SW 1271 (cell line): ENCODE measurements at regions not wholly inside any gene's neighbourhood (a gene's known extent, or its start where the extent isn't known, plus 50 kb on each side); places are given as distances from the start of the nearest gene placed in this dataset.

ENCODE experiments used
- DNase-seq, 2 experiments: peaks; one replicate each; lab custom pipeline; 2025; lab: John Stamatoyannopoulos, UW

DNA sequence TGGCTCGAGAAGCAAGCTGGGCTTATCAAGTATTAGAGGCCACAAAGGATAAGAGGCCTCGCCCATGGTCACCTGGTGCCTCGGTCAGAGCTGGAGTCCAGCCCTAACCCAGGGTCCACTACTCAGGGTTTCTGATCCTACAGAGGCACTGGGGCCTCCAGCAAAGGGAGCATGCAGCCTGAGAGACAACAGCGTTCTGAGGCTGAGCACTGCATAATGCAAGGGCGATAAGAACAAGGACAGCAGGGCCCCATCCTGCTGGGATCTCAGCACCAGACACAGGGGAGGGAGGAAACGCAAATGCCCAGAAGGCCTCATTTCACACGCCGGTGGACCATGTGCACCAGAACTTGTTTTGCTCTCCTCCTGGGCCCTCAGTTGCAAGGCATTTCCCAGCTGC lies 63.0 kb downstream of the C5orf15 start:
- no peak for DNase-seq

DNA sequence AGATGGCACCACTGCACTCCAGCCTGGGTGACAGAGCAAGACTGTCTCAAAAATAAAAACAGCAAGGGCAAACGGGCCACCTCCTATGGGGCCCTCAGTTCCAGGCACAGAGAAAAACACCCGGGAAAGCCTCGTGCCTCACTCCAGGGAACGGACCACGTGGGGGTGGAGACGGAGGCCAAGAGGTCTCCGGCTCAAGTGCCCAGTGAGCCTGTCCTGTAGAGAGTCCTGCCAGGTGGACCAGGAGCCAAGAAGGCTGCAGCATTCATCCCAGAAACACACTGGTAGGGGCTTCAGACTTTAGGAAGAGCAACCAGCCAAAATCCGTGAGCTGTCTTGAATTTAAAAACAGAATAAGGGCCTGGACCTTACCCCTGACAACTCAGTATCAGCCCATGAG lies 63.8 kb downstream of the C5orf15 start:
- no peak for DNase-seq

DNA sequence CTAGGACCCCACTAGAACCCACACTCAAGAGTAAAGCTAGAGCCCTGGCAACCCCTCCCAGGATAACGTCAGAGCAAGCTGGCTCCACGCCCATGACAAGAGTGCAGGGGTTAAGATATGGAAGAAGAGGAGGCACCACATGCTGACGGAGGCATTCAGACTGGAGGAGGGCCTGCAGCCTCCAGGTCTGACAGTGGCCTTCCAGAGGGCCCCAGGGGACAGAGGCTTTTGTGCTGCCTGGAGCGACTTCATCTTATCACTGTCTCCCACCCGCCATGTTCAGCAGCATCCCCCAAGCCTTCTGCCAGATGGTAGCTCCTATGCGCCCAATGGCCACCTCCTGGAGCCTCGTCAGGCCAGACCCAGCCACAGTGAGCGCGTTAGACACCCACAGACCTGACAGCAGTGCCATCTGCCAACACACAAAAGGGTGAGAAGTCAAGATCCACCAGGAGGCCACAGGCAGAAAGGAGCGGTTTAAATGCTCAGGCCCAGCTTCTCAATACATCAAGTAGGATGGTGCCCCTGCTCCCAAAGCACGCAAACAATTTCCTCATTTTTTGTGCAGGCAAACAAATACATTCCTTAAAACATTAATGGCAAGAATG lies 65.8 kb downstream of the C5orf15 start:
- no peak for DNase-seq

DNA sequence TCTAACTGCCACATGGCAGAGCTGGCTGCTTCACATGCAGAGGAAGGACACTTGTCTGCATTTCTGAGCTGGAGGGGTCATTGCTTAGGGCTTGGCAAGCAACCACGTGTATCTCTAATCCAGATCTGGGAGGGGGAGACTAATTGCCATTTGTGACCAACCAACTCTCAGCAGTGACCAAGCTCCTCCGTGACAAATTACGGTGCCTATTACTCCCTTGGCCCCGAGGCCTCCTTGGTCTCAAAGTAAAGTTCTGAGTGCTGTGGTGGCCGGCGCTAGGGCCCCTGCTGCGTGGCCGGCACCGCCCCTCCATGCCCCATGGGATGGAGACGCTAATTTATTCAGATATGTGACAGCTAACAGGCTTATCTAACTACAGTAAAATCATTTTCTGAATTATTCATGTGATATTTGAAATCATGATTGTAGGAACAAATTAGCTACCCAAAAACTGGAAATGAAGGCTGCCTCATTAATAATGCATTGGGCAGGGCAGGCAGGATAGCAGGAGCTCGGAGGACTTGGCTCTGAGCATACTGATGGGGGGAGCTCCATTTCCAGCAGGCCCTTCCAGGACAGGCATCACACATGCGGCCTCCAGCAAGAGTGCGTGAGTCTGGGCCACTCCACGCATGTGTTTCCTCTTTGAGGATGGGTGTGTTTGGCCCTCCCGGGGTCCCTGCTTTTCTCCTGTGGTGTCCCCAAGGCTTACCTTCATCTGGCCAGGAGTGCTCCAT lies 67.7 kb downstream of the C5orf15 start:
- no peak for DNase-seq

DNA sequence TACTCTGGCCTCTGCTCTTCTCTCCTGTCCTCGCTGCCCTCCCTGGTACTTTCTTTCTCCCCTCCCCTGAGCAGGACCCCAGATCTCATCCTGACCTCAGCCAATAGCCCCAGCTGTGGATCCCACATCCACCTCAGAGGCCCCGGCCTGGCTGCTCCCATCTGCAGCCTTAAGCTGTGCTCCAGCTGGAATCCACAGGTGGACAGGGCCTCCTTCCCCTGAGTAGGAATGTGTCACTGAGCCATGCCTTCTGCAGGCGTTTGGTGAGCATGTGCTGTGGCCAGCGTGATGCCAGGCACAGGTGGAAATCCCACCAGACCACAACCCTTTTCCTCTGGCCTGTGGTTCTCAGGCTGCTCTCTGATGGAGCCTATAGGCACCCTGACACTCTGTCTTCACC lies 68.9 kb downstream of the C5orf15 start:
- no peak for DNase-seq

DNA sequence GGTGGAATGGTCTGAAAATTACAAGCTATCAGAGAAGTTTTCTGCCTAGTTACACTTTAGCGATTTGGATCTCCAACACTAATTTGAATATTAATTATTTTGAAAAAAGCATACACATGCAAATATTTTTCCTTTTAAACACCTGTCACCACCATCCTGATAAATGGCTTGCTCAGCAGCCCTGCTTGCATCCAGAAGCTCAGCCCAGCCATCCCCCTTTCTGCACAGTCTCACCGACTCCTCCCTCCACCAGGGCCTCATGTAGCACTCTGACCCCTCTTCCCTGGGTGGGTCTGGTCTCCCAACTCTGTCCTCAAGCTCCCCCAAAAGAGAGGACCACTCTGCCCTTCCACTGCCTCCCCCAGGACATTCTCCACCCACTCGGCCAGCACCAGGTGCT lies 70.0 kb downstream of the C5orf15 start:
- DNase-seq, result no peak

DNA sequence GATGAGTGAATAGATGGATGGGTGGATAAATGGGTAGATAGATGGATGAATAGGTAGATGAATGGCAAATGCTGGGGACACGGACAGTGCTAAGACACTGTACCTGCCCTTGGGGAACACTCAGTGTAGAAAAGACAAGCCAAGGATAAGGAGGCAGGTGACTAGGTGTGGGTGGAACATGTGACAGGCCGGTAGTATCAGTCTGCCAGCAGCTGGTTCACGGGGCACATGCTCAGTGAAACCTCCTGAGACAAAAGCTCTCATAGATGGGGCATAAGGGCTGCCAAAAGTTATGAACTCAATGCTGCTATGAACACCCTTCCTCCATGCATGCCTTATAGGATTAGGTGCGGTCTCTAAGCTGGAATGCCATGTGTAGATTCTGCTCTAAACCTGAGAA lies 71.0 kb downstream of the C5orf15 start:
- DNase-seq, result no peak

DNA sequence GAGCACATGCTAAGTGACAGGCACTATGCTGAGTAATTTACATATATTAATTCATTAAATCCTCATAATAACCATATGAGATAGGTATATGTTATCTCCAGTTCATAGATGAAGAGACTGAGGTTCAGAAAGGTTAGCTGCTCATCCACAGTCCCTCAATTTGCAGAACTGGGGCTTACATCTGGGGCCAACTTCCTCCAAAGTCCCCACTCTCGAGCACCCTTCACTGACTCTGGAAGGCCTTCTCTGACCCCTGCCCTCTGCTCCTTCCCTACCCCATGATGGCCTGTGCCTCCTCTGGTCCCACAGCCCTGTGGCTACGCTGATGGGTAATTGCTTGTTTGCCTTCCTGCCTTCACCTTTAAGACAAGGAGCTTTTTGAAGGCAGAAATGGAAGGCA lies 71.6 kb downstream of the C5orf15 start:
- no peak for DNase-seq

DNA sequence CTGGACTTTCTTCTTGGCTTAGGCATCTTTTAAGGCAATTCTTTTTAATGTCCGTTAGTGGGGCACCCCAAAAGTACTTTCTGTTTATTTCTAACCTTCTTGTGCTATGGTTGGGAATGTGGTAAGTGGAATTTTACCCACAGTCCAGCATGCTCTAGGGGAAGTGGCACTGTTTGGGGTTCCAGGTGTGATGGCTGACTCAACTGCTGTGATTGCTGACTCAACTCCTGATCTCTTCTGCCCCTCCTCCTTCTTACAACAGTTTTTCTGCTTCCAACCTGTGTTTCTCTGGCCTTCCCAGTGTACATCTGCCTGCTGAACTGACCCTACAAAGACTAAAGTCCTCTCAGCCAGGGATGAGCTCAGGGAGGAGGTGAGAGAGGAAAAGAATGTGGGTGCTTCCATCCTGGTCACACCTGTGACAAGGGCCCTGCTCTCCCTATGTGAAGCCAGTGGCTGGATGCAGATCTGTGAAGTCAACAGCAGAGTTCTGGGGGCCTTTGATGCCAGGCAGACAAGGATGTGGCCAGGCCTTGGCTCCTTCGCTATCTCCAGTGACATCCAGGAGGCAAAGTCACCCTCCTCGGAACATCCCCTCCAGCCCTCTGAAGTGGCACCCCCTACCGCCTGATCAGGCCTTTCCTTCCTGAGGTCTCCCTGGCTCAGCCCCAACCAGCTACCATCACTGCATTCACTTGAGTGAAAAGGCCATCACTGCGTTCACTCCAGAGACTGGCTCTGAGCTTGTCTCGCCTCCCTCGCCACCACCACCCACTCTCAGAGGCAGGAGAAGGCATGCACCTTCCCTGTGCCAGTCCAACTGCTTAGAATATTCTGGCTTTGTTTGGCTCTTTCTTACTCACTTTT lies 72.2 kb downstream of the C5orf15 start:
- DNase-seq, result no peak

DNA sequence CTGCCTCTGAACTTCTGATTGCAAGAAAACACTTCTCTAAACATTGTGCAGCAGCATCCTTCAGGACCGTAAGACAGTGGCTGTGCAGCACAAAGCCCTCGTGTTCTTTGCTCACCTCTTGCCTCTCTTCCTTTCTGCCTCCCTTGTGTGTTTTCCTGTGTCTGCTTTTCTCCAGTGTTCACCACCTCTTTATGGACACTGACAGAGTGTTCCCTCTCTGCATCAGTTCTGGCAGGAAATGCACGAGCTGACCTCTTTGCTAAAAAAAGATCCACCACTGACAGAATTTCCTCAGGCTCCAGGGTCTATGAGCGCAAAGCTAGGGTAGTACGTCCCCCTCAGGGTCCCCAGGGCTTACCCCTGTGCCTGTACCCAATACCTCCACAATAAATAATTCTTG lies 74.3 kb downstream of the C5orf15 start:
- no peak for DNase-seq

DNA sequence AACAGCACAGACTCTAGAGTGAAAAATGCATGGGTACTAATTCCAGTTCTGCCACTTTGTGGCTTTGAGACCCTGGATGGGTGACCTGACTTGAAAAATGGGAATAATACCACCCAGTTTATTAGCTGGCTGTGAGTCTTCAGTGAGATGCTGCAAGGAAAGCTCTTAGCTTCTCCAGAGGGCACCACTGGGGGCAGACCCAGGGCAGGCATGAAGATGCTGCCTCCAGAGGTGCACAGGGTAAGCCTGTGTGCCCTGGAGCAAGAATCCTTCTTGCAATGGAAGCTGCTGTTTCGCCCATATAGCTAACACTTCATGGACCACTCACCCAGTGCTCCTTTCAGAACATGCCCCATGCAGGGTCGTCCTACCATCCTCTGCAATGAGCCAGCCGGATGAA lies 75.7 kb downstream of the C5orf15 start:
- DNase-seq, result no peak

DNA sequence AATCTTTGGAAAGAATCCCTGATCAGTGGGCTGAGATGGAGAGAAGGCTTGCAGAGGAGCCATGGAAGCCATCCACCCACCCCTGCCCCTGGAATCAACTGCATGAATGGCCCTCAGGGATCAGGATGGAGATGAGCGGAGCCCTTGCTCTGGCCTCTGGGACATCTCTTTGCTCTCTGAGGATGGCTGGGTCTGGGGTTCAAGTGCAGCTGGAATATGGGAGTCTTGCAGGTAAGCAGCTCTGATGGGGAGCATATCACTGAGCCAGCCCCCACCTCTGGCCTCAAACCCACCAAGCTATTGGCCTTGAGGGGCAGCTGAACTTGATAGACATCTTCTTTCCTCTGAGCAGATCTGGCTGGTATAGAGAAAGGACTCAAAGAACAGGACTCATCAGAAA lies 76.1 kb downstream of the C5orf15 start:
- DNase-seq, result no peak

DNA sequence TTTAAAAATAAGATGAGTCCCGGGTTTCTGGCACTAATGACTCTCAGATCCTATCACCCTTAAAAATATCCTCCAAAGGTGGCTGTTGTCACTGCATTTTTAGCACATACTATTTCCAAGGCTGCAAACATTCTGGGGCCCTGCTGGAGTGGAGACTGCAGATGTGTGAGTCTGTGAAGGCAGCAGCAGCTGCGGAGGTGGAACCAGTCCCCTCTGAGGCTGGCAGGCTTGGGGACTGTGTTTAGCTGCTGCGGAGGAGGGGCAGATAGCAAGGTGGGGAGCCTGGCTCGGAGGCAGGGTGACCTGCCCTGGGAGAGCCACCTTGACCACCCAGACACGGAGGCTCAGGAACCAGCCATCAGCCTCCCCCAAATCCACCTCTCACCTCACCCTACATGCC lies 77.0 kb downstream of the C5orf15 start:
- no peak for DNase-seq

DNA sequence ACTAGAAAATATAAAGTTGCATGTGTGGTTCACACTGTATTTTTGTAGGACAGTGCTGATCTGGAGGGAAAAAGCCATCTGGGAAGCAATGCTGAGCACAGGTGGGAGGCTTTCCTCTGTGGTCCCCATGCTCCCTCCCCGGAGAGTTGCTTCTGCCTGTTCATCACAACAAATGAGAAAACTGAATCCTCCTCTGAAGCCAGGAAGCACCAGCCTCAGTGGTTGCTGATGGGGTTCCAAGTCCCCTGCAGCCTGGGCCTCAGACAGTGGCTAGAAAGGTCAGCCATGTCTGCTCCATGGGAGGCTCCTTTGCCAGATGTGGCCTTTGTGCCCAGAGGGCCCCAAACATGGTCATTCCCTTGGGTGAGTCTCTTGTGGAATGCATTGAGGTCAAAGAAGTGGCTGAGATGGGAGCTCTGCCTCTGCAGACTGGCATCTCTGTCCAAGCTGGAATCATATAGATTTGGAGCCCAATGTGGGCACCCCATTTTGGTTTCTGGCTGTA lies 77.6 kb downstream of the C5orf15 start:
- DNase-seq, result no peak

DNA sequence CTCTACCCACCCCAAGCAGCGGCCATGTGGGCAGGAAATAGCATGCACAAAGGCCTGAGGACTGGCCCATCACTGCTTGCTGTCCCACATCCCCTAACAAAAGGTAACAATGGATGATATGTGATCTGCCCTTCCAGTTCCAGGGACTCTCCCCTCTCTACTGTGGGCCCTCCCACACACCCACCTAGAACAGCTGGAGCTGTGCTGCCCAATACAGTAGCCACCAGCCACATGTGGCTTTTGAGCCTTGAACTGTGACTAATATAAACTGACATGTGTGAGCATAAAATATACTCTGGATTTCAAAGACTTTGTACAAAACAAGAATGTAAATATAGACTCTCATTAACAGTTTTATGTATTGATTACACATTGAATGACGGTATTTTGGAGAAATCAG lies 78.1 kb downstream of the C5orf15 start:
- no peak for DNase-seq

DNA sequence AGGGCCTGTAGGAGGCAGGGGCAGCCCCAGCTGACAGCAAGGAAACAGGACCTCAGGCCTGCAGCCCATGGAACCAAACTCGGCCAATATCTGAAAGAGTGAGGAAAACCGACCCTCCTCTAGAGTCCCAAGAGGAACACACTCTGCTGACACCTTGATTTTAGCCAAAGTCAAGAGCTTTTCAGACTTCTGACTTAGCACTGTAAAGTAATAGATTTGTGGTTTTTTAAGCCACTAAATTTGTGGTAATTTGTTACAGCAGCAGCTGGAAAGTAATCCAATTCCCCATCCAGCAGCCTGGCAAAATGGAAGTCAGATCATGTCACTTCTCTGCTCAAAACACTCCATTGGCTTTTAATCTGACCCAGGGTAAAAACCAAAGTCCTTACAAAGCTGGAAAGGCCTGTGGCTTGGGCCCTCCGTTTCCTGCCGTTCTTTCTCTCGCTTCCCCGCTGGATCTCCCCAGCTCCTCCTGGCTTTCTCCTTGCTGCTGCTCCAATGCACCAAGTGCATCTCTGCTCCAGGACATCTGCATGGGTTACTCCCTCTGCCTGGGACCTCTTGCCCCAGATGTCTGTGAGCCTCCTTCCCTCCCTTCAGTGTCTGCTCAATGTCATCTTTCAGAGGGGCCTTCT lies 79.0 kb downstream of the C5orf15 start:
- DNase-seq, result no peak

DNA sequence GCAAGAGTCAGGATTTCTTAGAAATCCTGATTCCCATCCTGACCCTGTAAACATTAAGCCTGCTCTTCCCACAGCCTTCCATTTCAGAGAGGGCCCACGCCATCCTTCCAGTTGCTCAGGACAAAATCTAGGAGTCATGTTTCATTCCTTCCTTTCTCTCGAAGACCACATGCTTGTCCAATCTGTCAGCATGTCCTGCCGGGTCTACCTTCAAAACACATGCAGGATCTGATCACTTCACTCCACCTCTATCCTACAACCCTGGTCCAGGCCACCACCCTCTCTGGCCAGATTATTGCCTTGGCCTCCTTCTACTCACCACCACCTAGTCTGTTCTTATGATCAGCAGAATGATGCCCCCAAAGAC lies 79.8 kb downstream of the C5orf15 start:
- no peak for DNase-seq

DNA sequence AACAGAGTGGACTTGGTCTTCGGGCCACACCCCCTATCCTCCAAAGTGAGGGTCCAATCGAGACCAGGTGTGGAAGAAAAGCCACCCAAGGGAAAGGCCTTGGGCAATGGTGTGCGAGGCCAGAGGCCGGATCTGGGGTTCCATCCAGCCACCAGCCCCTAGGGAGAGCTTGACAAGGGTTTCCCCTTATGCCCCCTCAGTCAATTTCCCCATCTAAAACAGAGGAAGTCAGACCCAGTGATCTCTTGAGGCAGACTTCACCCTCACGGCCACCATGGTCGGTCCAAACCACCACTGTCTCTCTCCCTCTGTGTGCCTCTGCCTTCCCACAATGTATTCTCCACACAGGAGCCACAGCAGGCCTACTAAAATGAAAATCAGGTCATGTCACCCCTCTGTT lies 82.9 kb downstream of the C5orf15 start:
- no peak for DNase-seq

DNA sequence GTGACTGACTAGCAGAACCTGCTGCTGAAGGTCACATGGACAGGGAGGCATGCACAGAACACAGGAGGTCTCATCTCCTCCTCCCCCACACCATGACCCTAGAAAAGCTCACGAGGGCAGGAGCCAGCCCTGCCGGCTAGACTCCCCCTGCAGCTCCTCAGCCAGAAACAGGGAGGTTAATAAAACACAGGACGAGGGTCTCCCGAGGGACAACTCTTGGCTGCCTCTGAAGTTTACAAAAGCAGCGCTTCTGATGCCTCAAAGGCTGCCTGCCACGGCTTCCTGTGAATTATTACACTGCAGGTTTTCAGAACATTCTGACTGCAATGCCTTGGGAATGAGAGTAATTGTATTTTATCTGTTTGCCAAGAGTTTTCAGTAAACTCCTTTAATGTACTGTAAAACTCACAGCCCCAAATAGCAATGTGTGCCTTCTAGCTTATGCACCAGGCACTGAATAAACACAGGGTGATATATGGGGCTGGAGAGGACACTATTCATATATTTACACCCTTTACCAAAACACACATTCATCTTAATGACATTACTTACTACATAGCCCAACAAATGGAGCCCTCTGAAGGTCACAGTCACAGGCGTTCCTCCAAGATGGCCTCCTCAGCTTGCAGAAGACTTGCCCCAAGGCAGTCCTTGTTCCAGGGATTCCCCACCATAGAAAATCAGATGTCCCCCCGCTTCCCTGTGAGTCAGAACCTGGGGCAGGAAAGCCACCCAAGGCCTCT lies 83.7 kb downstream of the C5orf15 start:
- no peak for DNase-seq

DNA sequence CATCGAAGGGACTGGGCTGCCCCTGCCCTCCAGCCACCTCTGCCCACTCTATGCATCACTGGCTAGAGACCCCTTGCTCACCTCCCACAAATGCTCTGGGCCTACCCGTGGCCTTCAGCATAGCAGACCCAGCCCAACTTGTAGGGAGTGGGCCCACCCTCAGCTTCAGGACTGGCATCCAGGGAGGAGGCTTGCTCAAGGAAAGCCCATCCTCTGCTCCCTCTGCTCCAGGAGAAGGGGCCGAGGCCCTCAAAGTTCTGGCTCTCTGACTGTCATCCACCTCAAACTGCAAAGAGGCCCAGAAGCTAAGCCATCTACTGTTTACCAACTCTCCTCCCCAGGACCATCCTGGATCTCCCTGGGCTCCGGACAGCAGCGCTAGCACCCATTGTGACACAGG lies 84.5 kb downstream of the C5orf15 start:
- DNase-seq, result no peak

DNA sequence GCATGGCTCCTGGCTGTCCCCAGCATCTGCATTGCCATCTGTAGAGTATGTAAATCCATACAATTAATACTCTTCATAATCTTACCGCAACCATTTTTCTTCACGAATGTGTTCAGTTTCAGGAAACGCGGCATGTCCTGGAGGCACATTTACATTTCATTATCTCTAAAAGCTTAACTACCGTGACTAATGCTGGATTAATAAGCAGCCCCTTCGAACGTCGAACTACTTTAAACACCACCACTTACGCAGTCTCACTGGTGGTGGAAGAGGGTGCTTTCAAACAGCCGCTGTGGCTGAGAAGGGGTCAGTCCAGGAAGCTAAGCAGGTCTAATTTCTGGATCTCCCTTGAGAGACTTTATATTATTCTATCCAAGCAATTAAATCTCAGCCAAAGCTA lies 85.6 kb downstream of the C5orf15 start:
- no peak for DNase-seq

DNA sequence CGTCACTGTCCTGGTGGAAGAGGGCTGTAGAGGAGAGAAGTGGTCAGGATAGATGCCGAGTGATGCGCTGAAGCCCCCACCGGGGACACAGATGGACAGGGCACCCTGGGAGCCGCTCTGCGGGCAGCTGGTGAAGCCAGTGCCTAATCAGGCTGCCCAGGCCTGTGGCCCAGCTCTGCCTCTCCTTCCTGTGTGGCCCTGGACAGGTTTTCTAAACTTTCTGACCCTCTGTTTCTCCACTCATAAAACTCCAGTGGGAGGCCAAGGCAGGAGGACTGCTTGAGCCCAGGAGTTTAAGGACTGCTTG lies 86.1 kb downstream of the C5orf15 start:
- no peak for DNase-seq
